Peyer's patch (tissue), 4 donors: ENCODE measurements at regions not wholly inside any gene's neighbourhood (a gene's known extent, or its start where the extent isn't known, plus 50 kb on each side); places are given as distances from the start of the nearest gene placed in this dataset.

Source experiments
- POLR2A ChIP-seq, 2 donors: fragments of 450-650 bp; IDR thresholded peaks; one replicate each; pipeline ENCODE4 v1.5.1; 2017; ENCODE audit warnings: antibody characterized with exemption in 2 of 2, mild to moderate bottlenecking in 2 of 2, moderate library complexity in 2 of 2
- TF ChIP-seq, protein P1 (sequence below), 6 experiments: fragments of 450-650 bp in 4 of 6; fragments of 200-600 bp in 2 of 6; sonication (generic) in 1 of 6; IDR thresholded peaks; one replicate each; pipeline ENCODE4 v1.5.1; 2017 to 2019; ENCODE audit warnings: antibody characterized with exemption in 6 of 6, mild to moderate bottlenecking in 3 of 6, moderate library complexity in 1 of 6

DNA sequence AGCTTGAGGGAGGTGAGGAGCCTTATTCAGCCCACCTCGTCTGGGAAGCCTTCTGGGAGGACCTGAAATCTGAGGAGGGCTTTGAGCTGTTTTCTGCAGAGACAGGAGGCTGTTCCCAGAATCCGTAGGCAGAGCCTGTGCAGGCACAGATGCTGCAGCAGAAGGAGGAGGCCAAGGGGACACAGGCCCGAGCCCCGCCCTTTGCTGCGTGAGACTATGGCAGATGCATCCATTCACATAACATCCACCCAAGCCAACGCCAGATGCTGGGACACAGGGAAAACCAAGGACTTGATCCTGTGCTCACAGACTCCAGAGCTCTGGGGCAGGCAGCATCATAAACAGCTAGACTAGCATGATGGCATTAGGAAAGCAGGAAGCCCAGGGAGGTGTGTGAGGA, 98.2 kb downstream of the KCNF1 start:
- TF ChIP-seq, protein P1, sequence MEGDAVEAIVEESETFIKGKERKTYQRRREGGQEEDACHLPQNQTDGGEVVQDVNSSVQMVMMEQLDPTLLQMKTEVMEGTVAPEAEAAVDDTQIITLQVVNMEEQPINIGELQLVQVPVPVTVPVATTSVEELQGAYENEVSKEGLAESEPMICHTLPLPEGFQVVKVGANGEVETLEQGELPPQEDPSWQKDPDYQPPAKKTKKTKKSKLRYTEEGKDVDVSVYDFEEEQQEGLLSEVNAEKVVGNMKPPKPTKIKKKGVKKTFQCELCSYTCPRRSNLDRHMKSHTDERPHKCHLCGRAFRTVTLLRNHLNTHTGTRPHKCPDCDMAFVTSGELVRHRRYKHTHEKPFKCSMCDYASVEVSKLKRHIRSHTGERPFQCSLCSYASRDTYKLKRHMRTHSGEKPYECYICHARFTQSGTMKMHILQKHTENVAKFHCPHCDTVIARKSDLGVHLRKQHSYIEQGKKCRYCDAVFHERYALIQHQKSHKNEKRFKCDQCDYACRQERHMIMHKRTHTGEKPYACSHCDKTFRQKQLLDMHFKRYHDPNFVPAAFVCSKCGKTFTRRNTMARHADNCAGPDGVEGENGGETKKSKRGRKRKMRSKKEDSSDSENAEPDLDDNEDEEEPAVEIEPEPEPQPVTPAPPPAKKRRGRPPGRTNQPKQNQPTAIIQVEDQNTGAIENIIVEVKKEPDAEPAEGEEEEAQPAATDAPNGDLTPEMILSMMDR (IDR thresholded peaks at IDR 0.05), result no peak
- no peak for TF ChIP-seq POLR2A (IDR thresholded peaks at IDR 0.05)
